ENCODE measurements at regions not wholly inside any gene's neighbourhood (a gene's known extent, or its start where the extent isn't known, plus 50 kb on each side); places are given as distances from the start of the nearest gene placed in this dataset.

GRCh38 chr5:158522776-158523175 is 576.9 kb downstream of the EBF1 start:
- TF ChIP-seq CTCF (conservative IDR thresholded peaks at IDR 0.05) (no peak), EZH2 (IDR thresholded peaks at IDR 0.05; ENCODE audit: low read depth) (no peak)
